Transverse colon (tissue), 4 donors: ENCODE measurements at regions not wholly inside any gene's neighbourhood (a gene's known extent, or its start where the extent isn't known, plus 50 kb on each side); places are given as distances from the start of the nearest gene placed in this dataset.

Experiments used
- DNase-seq: peaks from one replicate; pipeline ENCODE4 v3.0.0-alpha.2; 2019
- H3K27ac ChIP-seq, 4 donors: fragments of 200-600 bp; sonication (generic); 2 replicates each; pipeline ENCODE4 v1.5.1; 2016 to 2018; ENCODE audit warnings: inconsistent platforms in 4 of 4
- H3K27me3 ChIP-seq: fragments of 200-600 bp; sonication (generic); 2 replicates; pipeline ENCODE4 v1.5.1; 2017; ENCODE audit warnings: inconsistent platforms
- H3K36me3 ChIP-seq, 4 donors: fragments of 200-600 bp; sonication (generic); 2 replicates each; pipeline ENCODE4 v1.5.1; 2017 to 2019; ENCODE audit warnings: inconsistent platforms in 4 of 4
- H3K4me1 ChIP-seq, 4 donors: fragments of 200-600 bp; sonication (generic); 2 replicates each; pipeline ENCODE4 v1.5.1; 2017 to 2020; ENCODE audit warnings: inconsistent platforms in 4 of 4
- H3K4me3 ChIP-seq, 4 donors: fragments of 200-600 bp; sonication (generic); 1 replicate in 1 of 4; 2 replicates in 3 of 4; pipeline versions ENCODE4 v1.5.1 to v1.6.1; 2017 to 2019; ENCODE audit warnings: inconsistent platforms in 4 of 4
- H3K9me3 ChIP-seq, 2 donors: fragments of 200-600 bp; sonication (generic); 2 replicates each; pipeline ENCODE4 v1.5.1; 2017 to 2019; ENCODE audit warnings: inconsistent platforms in 2 of 2
- CTCF ChIP-seq, 5 experiments: fragments of 200-600 bp in 3 of 5; fragments of 450-650 bp in 2 of 5; sonication (generic) in 3 of 5; IDR thresholded peaks; 1 replicate in 2 of 5; 2 replicates in 3 of 5; pipeline ENCODE4 v1.5.1; 2016 to 2017; ENCODE audit warnings: antibody characterized with exemption in 5 of 5, inconsistent platforms in 3 of 5, mild to moderate bottlenecking in 2 of 5, moderate library complexity in 1 of 5
- EP300 ChIP-seq: sonication (generic); formaldehyde crosslinking; IDR thresholded peaks from one replicate; pipeline ENCODE4 v1.6.1; 2017; ENCODE audit warnings: antibody characterized with exemption, low read depth
- POLR2A ChIP-seq: fragments of 450-650 bp; IDR thresholded peaks from one replicate; pipeline ENCODE4 v1.6.1; 2016; ENCODE audit warnings: antibody characterized with exemption, mild to moderate bottlenecking, moderate library complexity
- POLR2AphosphoS5 ChIP-seq, 3 donors: sonication (generic); formaldehyde crosslinking; IDR thresholded peaks; one replicate each; pipeline ENCODE4 v1.6.1; 2016; ENCODE audit warnings: antibody characterized with exemption in 3 of 3
- WGBS, 2 donors: methylation state at CpG; one replicate each; pipeline ENCODE4 v1.1.5; 2018; ENCODE audit warnings: low coverage in 1 of 2; 5-methylcytosine and 5-hydroxymethylcytosine counted together
- in situ Hi-C, 4 donors: fragments of 200-750 bp; cut with MboI; loops; one replicate each; pipeline versions ENCODE4 v1.15.0 to v1.15.1; 2017; ENCODE audit warnings: low sequenced_read_pairs in 3 of 4, low pct_ligation_motif_present in 1 of 4, low pct_unique_long_range_greater_than_20kb in 1 of 4
- intact Hi-C: fragments of 100-400 bp; cut with DNase I; formaldehyde crosslinking; loops from one replicate; pipeline ENCODE4 v1.15.1; 2023; ENCODE audit warnings: low total_unique reads

DNA sequence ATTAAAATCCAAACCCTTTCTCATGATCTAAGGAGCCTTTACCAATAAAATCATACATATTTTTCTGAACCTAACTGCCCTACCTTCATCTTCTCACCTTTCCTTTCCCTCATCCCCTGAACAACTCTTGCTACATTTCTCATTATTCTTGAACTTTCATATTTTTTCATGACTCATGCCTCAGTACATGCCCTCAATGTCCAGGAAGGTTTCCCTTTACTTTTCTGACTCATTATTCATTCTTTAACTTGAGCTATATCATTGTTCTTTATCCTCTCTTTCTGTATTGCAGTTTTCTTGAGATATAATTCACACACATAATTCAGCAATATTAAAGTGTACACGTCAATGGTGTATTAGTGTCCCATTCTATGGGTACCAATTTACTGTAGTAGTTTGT, 231.0 kb downstream of the ALG10B start:
- 50 to 78% methylated on average over 1 of the region's 1 CpG for WGBS, 2 donors
- in situ Hi-C loops (no loop called here), intact Hi-C loops (no loop called here)
- TF ChIP-seq CTCF (IDR thresholded peaks at IDR 0.05) (no peak), EP300 (no peak), POLR2AphosphoS5 (IDR thresholded peaks at IDR 0.05) (no peak), POLR2A (no peak)
- no peaks in the 10 kb centered on the region for H3K4me1 ChIP-seq
- no peaks in the 10 kb centered on the region for H3K27me3 ChIP-seq
- no peak overlapping the region for H3K27ac ChIP-seq
- H3K36me3 ChIP-seq, result no peaks in the 10 kb centered on the region
- DNase-seq, result no peak
- no peaks in the 10 kb centered on the region for H3K9me3 ChIP-seq
- H3K4me3 ChIP-seq, result no peak overlapping the region

DNA sequence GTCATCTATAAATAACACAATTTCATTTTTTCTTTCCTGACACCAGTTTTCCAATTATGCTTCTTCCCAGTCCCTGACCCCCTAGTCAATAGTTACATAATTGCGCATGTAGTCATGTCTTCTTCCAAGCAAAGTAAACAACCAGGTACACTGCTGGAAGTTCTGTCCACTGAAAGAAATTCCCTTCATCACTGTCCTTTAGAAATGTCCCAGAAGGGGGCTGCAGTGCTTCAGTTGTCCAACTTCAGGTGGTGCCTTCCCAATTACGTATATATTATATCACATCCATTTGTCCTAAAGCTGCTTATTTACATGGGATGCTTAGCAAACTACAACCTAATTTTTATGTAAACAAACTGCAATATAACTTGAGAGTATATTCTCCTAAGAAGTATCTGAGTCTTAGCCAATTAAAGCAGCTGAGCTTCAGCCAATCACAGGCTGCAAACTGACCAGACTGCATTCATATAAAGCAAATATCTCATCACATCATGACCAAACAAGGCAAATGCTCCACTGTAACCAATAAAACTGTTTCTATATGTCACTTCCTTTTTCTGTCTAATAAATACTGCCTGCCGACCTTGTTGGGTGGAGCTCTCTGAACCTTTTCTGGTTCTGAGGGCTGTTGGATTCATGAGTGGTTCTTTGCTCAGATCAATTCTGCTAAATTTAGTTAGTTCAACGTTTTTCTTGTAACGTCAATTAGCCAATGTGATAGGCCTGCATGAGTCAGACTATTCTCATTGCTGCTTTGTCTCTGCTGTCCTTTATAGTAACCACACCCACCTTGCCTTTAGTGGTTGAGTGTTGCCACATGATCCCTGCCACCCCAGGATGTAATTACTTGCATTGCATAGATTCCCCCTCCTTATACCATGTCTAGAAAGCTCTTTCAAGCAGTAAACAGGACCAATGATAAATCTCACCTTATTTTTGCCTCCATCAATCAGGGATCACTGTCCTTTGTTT, 239.3 kb downstream of the ALG10B start:
- no peaks in the 10 kb centered on the region for H3K27me3 ChIP-seq
- H3K27ac ChIP-seq, result no peak overlapping the region
- H3K4me1 ChIP-seq, result no peaks in the 10 kb centered on the region
- in situ Hi-C loops, result no loop called here
- intact Hi-C loops, result no loop called here
- no peaks in the 10 kb centered on the region for H3K36me3 ChIP-seq
- no peak overlapping the region for H3K4me3 ChIP-seq
- no peaks in the 10 kb centered on the region for H3K9me3 ChIP-seq
- WGBS, 2 donors, result 17 to 42% methylated on average over 1 to 5 of the region's 5 CpGs
- DNase-seq, result no peak
- TF ChIP-seq POLR2A (no peak), EP300 (no peak), POLR2AphosphoS5 (IDR thresholded peaks at IDR 0.05) (no peak), CTCF (IDR thresholded peaks at IDR 0.05) (no peak)

DNA sequence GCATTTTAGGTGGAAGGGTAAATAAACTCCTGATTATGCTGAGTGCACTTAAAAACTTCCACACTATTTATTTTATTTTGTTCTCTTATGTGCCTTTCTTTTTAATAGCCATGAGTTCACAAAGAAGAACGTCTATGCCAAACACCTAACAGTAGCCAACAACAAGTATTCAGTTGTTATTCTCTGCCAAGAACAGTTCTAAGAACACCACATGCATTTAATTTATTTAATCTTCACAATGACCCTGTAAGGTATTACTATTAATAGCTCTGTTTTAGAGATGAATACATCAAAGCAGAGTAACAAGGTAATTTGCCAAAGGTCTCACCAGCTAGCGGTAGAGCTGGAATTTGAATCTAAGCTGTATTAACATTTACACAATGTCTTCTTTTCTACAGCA, 240.1 kb downstream of the ALG10B start:
- Histone ChIP-seq H3K9me3 (no peaks in the 10 kb centered on the region), H3K4me1 (no peaks in the 10 kb centered on the region), H3K4me3 (no peak overlapping the region), H3K36me3 (no peaks in the 10 kb centered on the region), H3K27me3 (no peaks in the 10 kb centered on the region), H3K27ac (no peak overlapping the region)
- in situ Hi-C loops (no loop called here), intact Hi-C loops (no loop called here)
- no peak for DNase-seq
- WGBS, 2 donors, result 59 to 60% methylated on average over 2 of the region's 2 CpGs
- TF ChIP-seq CTCF (IDR thresholded peaks at IDR 0.05), result no peak
- TF ChIP-seq POLR2AphosphoS5 (IDR thresholded peaks at IDR 0.05), result no peak
- TF ChIP-seq EP300, result no peak

- no peaks in the 10 kb centered on the region for H3K36me3 ChIP-seq
- 52% methylated on average over 2 of the region's 2 CpGs for WGBS, 2 donors
- no peak for DNase-seq
- H3K27ac ChIP-seq, result no peak overlapping the region
- no peak overlapping the region for H3K4me3 ChIP-seq
- in situ Hi-C loops, result no loop called here
- no peaks in the 10 kb centered on the region for H3K4me1 ChIP-seq
- TF ChIP-seq POLR2A (no peak), POLR2AphosphoS5 (IDR thresholded peaks at IDR 0.05) (no peak), EP300 (no peak), CTCF (IDR thresholded peaks at IDR 0.05) (no peak)
- H3K9me3 ChIP-seq, result no peaks in the 10 kb centered on the region
- intact Hi-C loops, result no loop called here
- H3K27me3 ChIP-seq, result no peaks in the 10 kb centered on the region
Observed at GRCh38 chr12:38585086-38585485, 268.5 kb downstream of the ALG10B start.
